CD14-positive monocyte (primary cell): ENCODE measurements at regions not wholly inside any gene's neighbourhood (a gene's known extent, or its start where the extent isn't known, plus 50 kb on each side); places are given as distances from the start of the nearest gene placed in this dataset.

ENCODE experiments used
- DNase-seq, 3 donors: peaks; one replicate each; pipeline ENCODE4 v3.0.0-alpha.2; 2011 to 2022
- H2AFZ ChIP-seq: 2 replicates; pipeline ENCODE4 v1.6.0; 2012; ENCODE audit warnings: mild to moderate bottlenecking, low read depth, low read length, inconsistent platforms; ENCODE audit not compliant: insufficient read depth, poor library complexity, severe bottlenecking
- H3K27ac ChIP-seq, 2 donors: 1 replicate in 1 of 2; 2 replicates in 1 of 2; pipeline ENCODE4 v1.5.1; 2012 to 2013; ENCODE audit warnings: low read length in 2 of 2, control low read depth in 1 of 2, inconsistent platforms in 1 of 2, low read depth in 1 of 2, mild to moderate bottlenecking in 1 of 2
- H3K27me3 ChIP-seq, 2 donors: one replicate each; pipeline versions ENCODE4 v1.6.0 to v1.6.1; 2011 to 2013; ENCODE audit warnings: low read length in 2 of 2; ENCODE audit not compliant: control insufficient read depth in 2 of 2, insufficient read depth in 2 of 2
- H3K36me3 ChIP-seq, 2 donors: replicated peaks in 1 of 2; 1 replicate in 1 of 2; 2 replicates in 1 of 2; pipeline versions ENCODE4 v1.5.1 to v1.6.1; 2012 to 2013; ENCODE audit warnings: low read length in 2 of 2, control low read depth in 1 of 2, inconsistent platforms in 1 of 2, mild to moderate bottlenecking in 1 of 2; ENCODE audit not compliant: insufficient read depth in 2 of 2, control insufficient read depth in 1 of 2
- H3K4me1 ChIP-seq, 2 donors: 1 replicate in 1 of 2; 2 replicates in 1 of 2; pipeline versions ENCODE4 v1.5.1 to v1.6.1; 2012 to 2013; ENCODE audit warnings: low read length in 2 of 2, control low read depth in 1 of 2, inconsistent platforms in 1 of 2, mild to moderate bottlenecking in 1 of 2, moderate library complexity in 1 of 2; ENCODE audit not compliant: insufficient read depth in 2 of 2, control insufficient read depth in 1 of 2
- H3K4me2 ChIP-seq: replicated peaks from 2 replicates; pipeline ENCODE3; 2012; ENCODE audit warnings: low read length, moderate library complexity, mild to moderate bottlenecking; ENCODE audit not compliant: poor library complexity, severe bottlenecking; ENCODE audit errors: extremely low read depth
- H3K4me3 ChIP-seq, 3 experiments: fragments of 200-600 bp in 1 of 3; sonication (generic) in 1 of 3; replicated peaks in 1 of 3; 1 replicate in 2 of 3; 2 replicates in 1 of 3; pipeline ENCODE4 v1.5.1; 2011 to 2013; ENCODE audit warnings: low read length in 3 of 3, mild to moderate bottlenecking in 3 of 3, control low read depth in 2 of 3, low read depth in 2 of 3, inconsistent platforms in 1 of 3, moderate library complexity in 1 of 3
- H3K79me2 ChIP-seq: 2 replicates; pipeline ENCODE4 v1.6.0; 2012; ENCODE audit warnings: mild to moderate bottlenecking, control low read depth, inconsistent platforms, low read length, moderate library complexity; ENCODE audit not compliant: insufficient read depth
- H3K9ac ChIP-seq: 2 replicates; pipeline ENCODE4 v1.6.0; 2017; ENCODE audit warnings: low read length, mild to moderate bottlenecking; ENCODE audit not compliant: insufficient read depth, poor library complexity, severe bottlenecking
- H3K9me3 ChIP-seq, 2 donors: replicated peaks in 1 of 2; 1 replicate in 1 of 2; 2 replicates in 1 of 2; pipeline versions ENCODE4 v1.5.1 to v1.6.1; 2012 to 2013; ENCODE audit warnings: low read length in 2 of 2, control low read depth in 1 of 2; ENCODE audit not compliant: control insufficient read depth in 1 of 2, insufficient read depth in 1 of 2
- H4K20me1 ChIP-seq: 2 replicates; pipeline ENCODE4 v1.6.0; 2012; ENCODE audit warnings: mild to moderate bottlenecking, low read length, control low read depth, moderate library complexity; ENCODE audit not compliant: insufficient read depth
- H3K27ac Mint-ChIP-seq, 7 donors: one replicate each; pipeline ENCODE4 v1.8.0; 2020; ENCODE audit warnings: mild to moderate bottlenecking in 7 of 7, mixed read lengths in 7 of 7, moderate library complexity in 6 of 7, inconsistent platforms in 2 of 7
- H3K27me3 Mint-ChIP-seq, 3 donors: one replicate each; pipeline ENCODE4 v1.8.0; 2021 to 2022; ENCODE audit warnings: low read depth in 3 of 3, mild to moderate bottlenecking in 3 of 3, mixed read lengths in 3 of 3, moderate library complexity in 3 of 3, inconsistent platforms in 1 of 3
- H3K36me3 Mint-ChIP-seq, 2 donors: one replicate each; pipeline ENCODE4 v1.8.0; 2020; ENCODE audit warnings: mixed read lengths in 2 of 2, inconsistent platforms in 1 of 2, mild to moderate bottlenecking in 1 of 2
- H3K4me1 Mint-ChIP-seq: one replicate; pipeline ENCODE4 v1.8.0; 2020; ENCODE audit warnings: mild to moderate bottlenecking, mixed read lengths
- H3K4me3 Mint-ChIP-seq, 2 donors: one replicate each; pipeline ENCODE4 v1.8.0; 2020; ENCODE audit warnings: mild to moderate bottlenecking in 2 of 2, mixed read lengths in 2 of 2, moderate library complexity in 1 of 2
- H3K9me3 Mint-ChIP-seq, 7 donors: one replicate each; pipeline ENCODE4 v1.8.0; 2020 to 2022; ENCODE audit warnings: mixed read lengths in 7 of 7, mild to moderate bottlenecking in 6 of 7, moderate library complexity in 6 of 7, inconsistent platforms in 2 of 7
- CTCF ChIP-seq: fragments of 200-600 bp; IDR thresholded peaks from one replicate; pipeline ENCODE4 v1.8.0; 2022; ENCODE audit warnings: antibody characterized with exemption, mild to moderate bottlenecking
- WGBS: methylation state at CpG from one replicate; pipeline ENCODE4 v1.1.5; 2013; ENCODE audit warnings: missing lambda C conversion rate; ENCODE audit not compliant: insufficient coverage; 5-methylcytosine and 5-hydroxymethylcytosine counted together
- intact Hi-C, 2 donors: fragments of 100-400 bp; cut with micrococcal nuclease; formaldehyde crosslinking; loops; one replicate each; pipeline versions ENCODE4 v1.15.0 to v1.15.1; 2023

- H4K20me1 ChIP-seq: no peaks in the 10 kb centered on the region
- H3K79me2 ChIP-seq: no peaks in the 10 kb centered on the region
- H3K9me3 ChIP-seq: peaks cover 31 to 47% of the 10 kb centered on the region in 2 donors
- H2AFZ ChIP-seq: no peak overlapping the region
- H3K27me3 ChIP-seq: no peaks in the 10 kb centered on the region
- 94% methylated on average over 26 of the region's 27 CpGs for WGBS
- DNase-seq: no peak
- H3K4me1 ChIP-seq: no peaks in the 10 kb centered on the region
- Mint-ChIP-seq H3K9me3 (peaks cover 21 to 60% (median 40%) of the 10 kb centered on the region in 7 donors), H3K27me3 (no peaks in the 10 kb centered on the region), H3K4me1 (no peaks in the 10 kb centered on the region), H3K36me3 (no peaks in the 10 kb centered on the region), H3K27ac (no peak overlapping the region), H3K4me3 (no peak overlapping the region)
- H3K4me2 ChIP-seq: no peak overlapping the region
- H3K9ac ChIP-seq: no peak overlapping the region
- intact Hi-C loops: no loop called here
- H3K36me3 ChIP-seq: no peaks in the 10 kb centered on the region
- TF ChIP-seq CTCF: no peak
- no peak overlapping the region for H3K27ac ChIP-seq
- no peak overlapping the region for H3K4me3 ChIP-seq
Measured at GRCh38 chr12:34203866-34204620, 181.7 kb downstream of the ALG10 start.

GRCh38 chr12:34204830-34205285 lies 182.6 kb downstream of the ALG10 start:
- Mint-ChIP-seq H3K9me3 (peaks cover 26 to 67% (median 46%) of the 10 kb centered on the region in 7 donors), H3K4me3 (no peak overlapping the region), H3K27ac (no peak overlapping the region), H3K27me3 (peaks cover 0 to 3% (median 0%) of the 10 kb centered on the region in 3 donors), H3K4me1 (no peaks in the 10 kb centered on the region), H3K36me3 (no peaks in the 10 kb centered on the region)
- no peaks in the 10 kb centered on the region for H3K79me2 ChIP-seq
- no peak for TF ChIP-seq CTCF
- no peak overlapping the region for H3K4me3 ChIP-seq
- no peaks in the 10 kb centered on the region for H3K36me3 ChIP-seq
- no peak overlapping the region for H3K4me2 ChIP-seq
- no peaks in the 10 kb centered on the region for H3K27me3 ChIP-seq
- no peak overlapping the region for H2AFZ ChIP-seq
- no peaks in the 10 kb centered on the region for H3K4me1 ChIP-seq
- WGBS: 73% methylated on average over 3 of the region's 12 CpGs
- H3K9me3 ChIP-seq: peaks cover 31 to 55% of the 10 kb centered on the region in 2 donors
- no peak overlapping the region for H3K9ac ChIP-seq
- H4K20me1 ChIP-seq: no peaks in the 10 kb centered on the region
- intact Hi-C loops: no loop called here
- no peak for DNase-seq
- no peak overlapping the region for H3K27ac ChIP-seq
